Adipocyte (in vitro differentiated cells): ENCODE measurements at regions not wholly inside any gene's neighbourhood (a gene's known extent, or its start where the extent isn't known, plus 50 kb on each side); places are given as distances from the start of the nearest gene placed in this dataset.
A peak's percentile ranks its signal among the peaks of the same experiment; 100 is the strongest.
"Not testable (repeated sequence)": the region's sequence is repeated elsewhere in the genome, so short reads cannot be mapped to it uniquely, and the experiment has no call there.

Experiments
- DNase-seq: peaks from one replicate; pipeline ENCODE4 v3.0.0-alpha.2; 2015; ENCODE audit warnings: low read depth
- H3K27me3 ChIP-seq: replicated peaks from 2 replicates; pipeline ENCODE4 v1.7.0; 2013; ENCODE audit warnings: mild to moderate bottlenecking, low read length, moderate library complexity; ENCODE audit not compliant: control insufficient read depth, insufficient read depth
- H3K36me3 ChIP-seq: 2 replicates; pipeline ENCODE4 v1.7.0; 2013; ENCODE audit warnings: low read length, mild to moderate bottlenecking, moderate library complexity; ENCODE audit not compliant: control insufficient read depth, insufficient read depth, severe bottlenecking
- H3K4me1 ChIP-seq: 2 replicates; pipeline ENCODE4 v1.7.0; 2013; ENCODE audit warnings: mild to moderate bottlenecking, low read length, moderate library complexity; ENCODE audit not compliant: control insufficient read depth, insufficient read depth
- H3K4me3 ChIP-seq: 2 replicates; pipeline ENCODE4 v1.7.0; 2013; ENCODE audit warnings: mild to moderate bottlenecking, low read length, moderate library complexity
- H3K9ac ChIP-seq: 2 replicates; pipeline ENCODE4 v1.7.0; 2013; ENCODE audit warnings: mild to moderate bottlenecking, low read length, moderate library complexity
- H3K9me3 ChIP-seq: 2 replicates; pipeline ENCODE4 v1.7.0; 2013; ENCODE audit warnings: mild to moderate bottlenecking, low read length, moderate library complexity; ENCODE audit not compliant: control insufficient read depth

DNA sequence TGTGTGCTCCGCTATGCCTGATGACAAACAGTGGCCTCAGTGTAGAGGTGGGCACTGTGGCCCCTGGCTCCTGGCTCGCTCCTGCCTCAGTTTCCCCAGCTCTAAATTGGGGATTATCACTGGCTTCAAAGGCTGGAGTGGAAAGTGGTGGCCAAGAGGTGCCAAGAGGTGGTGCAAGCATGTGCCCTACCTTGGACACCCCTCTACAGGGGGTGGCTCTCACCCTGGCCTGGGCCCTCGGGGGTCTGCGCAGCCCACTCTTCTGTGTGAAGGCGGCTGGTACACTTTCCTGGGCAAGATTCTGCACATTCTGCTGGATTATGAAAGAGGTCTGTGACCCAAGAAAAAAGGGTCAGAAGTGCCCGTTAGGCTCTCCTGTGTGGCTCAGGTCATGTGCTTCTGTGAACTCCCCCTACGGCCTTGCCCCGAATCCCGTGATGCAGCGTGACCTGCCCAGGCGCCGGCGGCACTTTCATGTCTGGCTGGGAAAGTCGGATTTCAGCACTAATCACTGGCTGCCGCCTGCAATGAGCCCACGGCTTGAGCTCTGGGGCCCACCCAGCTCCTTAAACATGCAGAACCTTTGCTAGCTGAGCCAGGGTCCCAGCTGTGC is 57.3 kb upstream of the SPN start:
- DNase-seq, H3K4me1 ChIP-seq, H3K9me3 ChIP-seq, H3K9ac ChIP-seq, H3K27me3 ChIP-seq, H3K36me3 ChIP-seq, H3K4me3 ChIP-seq: not testable (repeated sequence)

DNA sequence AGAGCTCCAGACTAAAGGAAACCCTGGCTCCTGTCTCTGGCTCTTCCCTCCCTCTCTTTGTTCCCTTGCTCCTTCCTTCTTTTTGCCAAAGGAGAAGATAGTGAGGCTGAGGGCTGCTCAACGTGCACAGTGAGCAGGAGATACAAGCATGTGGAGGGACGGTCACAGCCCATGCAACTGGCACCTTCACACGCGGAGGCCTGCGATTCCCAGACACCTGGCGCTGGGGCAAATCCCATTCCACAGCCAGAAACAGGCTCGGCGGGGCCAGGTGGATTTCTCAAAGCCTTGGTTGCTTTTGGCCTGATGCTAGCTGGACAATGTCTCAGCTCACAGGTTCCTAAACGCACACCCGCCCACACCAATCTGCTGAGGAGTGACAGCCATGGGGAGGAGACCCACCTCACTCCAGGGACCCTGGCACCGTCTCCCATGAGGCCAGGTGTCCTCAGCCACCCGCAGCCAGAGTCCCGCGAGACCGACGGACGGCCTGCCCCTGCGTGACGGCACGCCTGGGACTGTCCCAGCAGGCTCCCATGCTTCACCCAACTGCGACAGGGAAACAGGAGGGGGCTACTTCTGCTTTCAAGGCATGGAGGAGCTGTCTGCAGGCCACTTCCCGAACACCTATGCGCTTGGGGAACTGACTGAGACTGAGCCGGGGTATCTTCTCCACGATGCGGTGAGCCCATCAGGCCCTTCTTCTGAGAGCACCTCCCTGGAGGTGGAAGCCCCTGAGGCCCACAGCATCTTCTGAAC is 56.2 kb upstream of the SPN start:
- H3K4me1 ChIP-seq, H3K9ac ChIP-seq, DNase-seq, H3K4me3 ChIP-seq, H3K9me3 ChIP-seq, H3K36me3 ChIP-seq, H3K27me3 ChIP-seq: not testable (repeated sequence)

DNA sequence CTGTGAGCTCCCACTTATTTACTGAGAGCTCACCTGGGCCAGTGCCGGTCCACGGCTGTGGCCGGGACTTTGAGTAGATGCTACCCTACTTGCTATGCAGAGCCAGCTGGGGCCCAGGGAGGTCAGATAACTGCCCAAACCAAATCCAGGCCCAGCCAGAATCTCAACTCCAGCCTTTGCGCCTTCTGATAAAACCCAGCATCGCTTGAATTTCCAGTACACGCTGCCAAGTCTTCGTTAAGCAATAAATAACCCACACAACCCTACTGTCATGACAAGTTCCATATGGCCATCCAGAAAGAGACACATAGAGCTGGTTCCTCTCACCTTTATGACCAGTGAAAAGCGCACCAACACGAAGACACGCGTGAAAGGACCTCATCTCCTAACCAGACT is 55.6 kb upstream of the SPN start:
- not testable (repeated sequence) for H3K36me3 ChIP-seq, H3K4me3 ChIP-seq, H3K27me3 ChIP-seq, H3K9ac ChIP-seq, DNase-seq, H3K9me3 ChIP-seq, H3K4me1 ChIP-seq

DNA sequence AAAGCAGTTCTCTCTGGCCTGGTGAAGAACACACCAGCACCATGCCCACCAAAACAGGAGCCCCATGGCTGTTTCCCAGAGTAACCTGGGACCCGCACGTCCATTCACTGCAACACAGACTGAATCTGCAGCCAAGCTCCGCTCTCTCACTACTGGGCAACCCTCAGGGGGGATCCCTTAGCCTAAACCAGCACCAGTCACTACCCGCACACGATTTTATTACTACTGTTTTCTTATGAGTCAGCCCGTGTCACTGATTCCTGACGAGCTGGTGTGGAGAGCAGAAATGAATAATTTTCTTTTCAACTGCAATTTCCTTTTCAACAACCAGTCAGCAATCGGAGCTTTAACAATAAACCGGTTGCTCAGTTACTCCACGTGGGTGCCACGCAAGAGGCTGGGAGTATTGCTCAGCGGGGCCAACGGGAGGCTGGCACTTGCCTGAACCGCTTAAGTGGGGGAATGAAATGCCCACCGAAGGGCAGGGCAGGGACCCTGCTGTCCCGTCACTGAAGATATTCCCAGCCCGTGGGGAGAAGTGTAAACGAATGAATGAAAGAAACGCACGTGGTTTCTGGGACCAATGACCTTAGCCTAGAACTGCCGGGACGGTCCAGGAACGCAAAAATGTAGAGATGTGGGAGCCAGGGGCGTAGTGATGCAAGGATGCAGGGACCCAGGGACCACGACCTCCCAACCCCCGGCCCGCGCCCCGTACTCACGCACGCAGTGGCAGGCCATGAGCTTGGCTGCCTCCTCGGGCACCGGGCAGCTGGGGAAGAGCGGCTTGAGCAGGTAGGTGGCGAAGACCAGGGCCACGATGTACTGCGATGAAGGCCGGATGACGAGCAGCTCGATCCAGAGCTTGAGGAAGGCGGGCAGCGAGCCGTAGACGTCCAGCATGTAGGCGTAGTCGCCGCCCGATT is 50.4 kb upstream of the SPN start:
- Histone ChIP-seq H3K4me3 (peak overlapping the region; percentile 81), H3K9ac (peak overlapping the region; percentile 75)
- not testable (repeated sequence) for H3K27me3 ChIP-seq, H3K4me1 ChIP-seq, H3K36me3 ChIP-seq, H3K9me3 ChIP-seq
- DNase-seq, result peak; percentile 49
